HG03175 (cell line): ENCODE measurements at regions not wholly inside any gene's neighbourhood (a gene's known extent, or its start where the extent isn't known, plus 50 kb on each side); places are given as distances from the start of the nearest gene placed in this dataset.

Experiments used
- ATAC-seq: cut with Tn5 transposase; IDR thresholded peaks from one replicate; pipeline ENCODE4 v1.9.1; 2021; ENCODE audit warnings: mild to moderate bottlenecking, moderate library complexity; ENCODE audit not compliant: unreplicated experiment

GRCh38 chr2:46239175-46239846, 57.9 kb upstream of the EPAS1 start:
- no peak for ATAC-seq

- ATAC-seq, result peak; percentile 59
Measured at GRCh38 chr2:46239847-46240181, 57.4 kb upstream of the EPAS1 start.

GRCh38 chr2:46241344-46241743, 55.9 kb upstream of the EPAS1 start:
- no peak for ATAC-seq

- no peak for ATAC-seq
Measured at GRCh38 chr2:46245869-46246268, 51.3 kb upstream of the EPAS1 start.

- ATAC-seq, result peak; percentile 77
Measured at GRCh38 chr2:46246790-46247189, 50.4 kb upstream of the EPAS1 start.
